PC-3 (cell line): ENCODE measurements at regions not wholly inside any gene's neighbourhood (a gene's known extent, or its start where the extent isn't known, plus 50 kb on each side); places are given as distances from the start of the nearest gene placed in this dataset.

Experiments used
- ATAC-seq: fragments of 200-7000 bp; cut with Tn5 transposase; 2 replicates; pipeline ENCODE4 v1.9.1; 2020; ENCODE audit warnings: mild to moderate bottlenecking, moderate library complexity
- BruUV-seq: library from RNA; stranded (reverse); fragments of 400-500 nt; replicated peaks from 2 replicates; lab custom pipeline; 2021; lab: Mats Ljungman, UMichigan
- CTCF ChIA-PET: fragments of 300-600 bp; sonication (Branson Sonifier 250); formaldehyde crosslinking; loops from one replicate; lab custom pipeline; 2022; ENCODE audit warnings: antibody characterized with exemption; lab: Charles Lee
- POLR2A ChIA-PET: fragments of 300-600 bp; sonication (Branson Sonifier 250); formaldehyde crosslinking; loops from one replicate; lab custom pipeline; 2022; ENCODE audit warnings: antibody characterized with exemption; ENCODE audit not compliant: unreplicated experiment; lab: Charles Lee
- DNase-seq: peaks from one replicate; pipeline ENCODE4 v3.0.0-alpha.2; 2015
- H2AFZ ChIP-seq: fragments of 300-600 bp; sonication (generic); 2 replicates; pipeline ENCODE4 v1.6.0; 2016; ENCODE audit warnings: antibody characterized with exemption, low read length
- H3F3A ChIP-seq: fragments of 300-600 bp; sonication (generic); one replicate; pipeline ENCODE4 v1.6.0; 2017; ENCODE audit warnings: antibody characterized with exemption, low read length, control low read depth, mild to moderate bottlenecking; ENCODE audit not compliant: unreplicated experiment
- H3K27ac ChIP-seq: fragments of 300-600 bp; sonication (generic); 2 replicates; pipeline ENCODE4 v1.5.1; 2016; ENCODE audit warnings: mild to moderate bottlenecking, low read length
- H3K27me3 ChIP-seq: fragments of 300-600 bp; sonication (generic); 2 replicates; pipeline ENCODE4 v1.6.1; 2016; ENCODE audit warnings: low read length, mixed read lengths
- H3K36me3 ChIP-seq: fragments of 300-600 bp; sonication (generic); 2 replicates; pipeline ENCODE4 v1.6.1; 2016; ENCODE audit warnings: low read depth, mixed run types, low read length, mixed read lengths
- H3K4me1 ChIP-seq: fragments of 300-600 bp; sonication (generic); 2 replicates; pipeline ENCODE4 v1.5.1; 2016; ENCODE audit warnings: low read length; ENCODE audit not compliant: insufficient read depth
- H3K4me2 ChIP-seq: fragments of 300-600 bp; sonication (generic); 2 replicates; pipeline ENCODE4 v1.6.0; 2016; ENCODE audit warnings: low read length
- H3K4me3 ChIP-seq: fragments of 300-600 bp; sonication (generic); 2 replicates; pipeline ENCODE4 v1.5.1; 2016; ENCODE audit warnings: mild to moderate bottlenecking, low read length, mixed read lengths
- H3K79me2 ChIP-seq: fragments of 300-600 bp; sonication (generic); 2 replicates; pipeline ENCODE4 v1.6.1; 2017; ENCODE audit warnings: low read length, mixed read lengths
- H3K9ac ChIP-seq: fragments of 300-600 bp; sonication (generic); 2 replicates; pipeline ENCODE4 v1.6.0; 2016; ENCODE audit warnings: mild to moderate bottlenecking, low read length
- H3K9me2 ChIP-seq: fragments of 300-600 bp; sonication (generic); replicated peaks from 2 replicates; pipeline ENCODE4 v1.6.1; 2016; ENCODE audit warnings: mixed run types, low read length, mixed read lengths
- H3K9me3 ChIP-seq: fragments of 300-600 bp; sonication (generic); 2 replicates; pipeline ENCODE4 v1.6.1; 2016; ENCODE audit warnings: low read length, mixed read lengths
- H4K20me1 ChIP-seq: fragments of 300-600 bp; sonication (generic); 2 replicates; pipeline ENCODE4 v1.6.1; 2016; ENCODE audit warnings: low read length, mixed read lengths
- CTCF ChIP-seq: fragments of 300-600 bp; sonication (generic); conservative IDR thresholded peaks from 2 replicates; pipeline ENCODE4 v1.5.1; 2017; ENCODE audit warnings: antibody characterized with exemption, low read depth, mild to moderate bottlenecking, low read length
- EZH2 ChIP-seq: fragments of 300-600 bp; sonication (generic); IDR thresholded peaks from one replicate; pipeline ENCODE4 v1.6.1; 2017; ENCODE audit warnings: antibody characterized with exemption, mild to moderate bottlenecking, low read length; ENCODE audit not compliant: unreplicated experiment
- EZH2phosphoT487 ChIP-seq: fragments of 300-600 bp; sonication (generic); IDR thresholded peaks from 2 replicates; pipeline ENCODE4 v1.6.1; 2018; ENCODE audit warnings: mild to moderate bottlenecking, antibody characterized with exemption, low read length, borderline replicate concordance
- intact Hi-C: fragments of 100-400 bp; cut with micrococcal nuclease; formaldehyde crosslinking; loops from 2 replicates; pipeline ENCODE4 v1.9.0; 2023

- Histone ChIP-seq H3F3A (no peaks in the 10 kb centered on the region), H3K36me3 (no peaks in the 10 kb centered on the region), H4K20me1 (no peaks in the 10 kb centered on the region), H3K9ac (no peak overlapping the region), H3K27me3 (peaks cover 6% of the 10 kb centered on the region; the same call in 1 of the 2 replicates), H3K4me2 (no peak overlapping the region), H2AFZ (no peak overlapping the region), H3K9me3 (no peaks in the 10 kb centered on the region), H3K27ac (no peak overlapping the region), H3K4me3 (no peak overlapping the region), H3K9me2 (no peaks in the 10 kb centered on the region), H3K79me2 (no peaks in the 10 kb centered on the region), H3K4me1 (no peaks in the 10 kb centered on the region)
- ChIA-PET CTCF (no interaction called here), POLR2A (no interaction called here)
- DNase-seq (no peak), ATAC-seq (no peak)
- intact Hi-C loops = no loop called here
- no peak for TF ChIP-seq EZH2phosphoT487
- TF ChIP-seq CTCF = no peak
- no peak for TF ChIP-seq EZH2
- BruUV-seq = no TSS peak
Observed at GRCh38 chr3:152922554-152922953, 87.6 kb downstream of the P2RY1 start.

- no peak for ATAC-seq
Observed at GRCh38 chr3:152927131-152927530, 92.2 kb downstream of the P2RY1 start.

GRCh38 chr3:152930516-152930915 lies 95.6 kb downstream of the P2RY1 start:
- Histone ChIP-seq H3K9me3 (no peaks in the 10 kb centered on the region), H3K4me1 (no peaks in the 10 kb centered on the region), H3K9ac (no peak overlapping the region), H3K36me3 (no peaks in the 10 kb centered on the region), H4K20me1 (no peaks in the 10 kb centered on the region), H2AFZ (no peak overlapping the region), H3K27me3 (peaks cover 12% of the 10 kb centered on the region; the same call in 1 of the 2 replicates), H3F3A (no peaks in the 10 kb centered on the region), H3K4me3 (no peak overlapping the region), H3K27ac (no peak overlapping the region), H3K79me2 (no peaks in the 10 kb centered on the region), H3K4me2 (no peak overlapping the region), H3K9me2 (no peaks in the 10 kb centered on the region)
- intact Hi-C loops = no loop called here
- no peak for TF ChIP-seq CTCF
- no peak for TF ChIP-seq EZH2phosphoT487
- no peak for TF ChIP-seq EZH2
- POLR2A ChIA-PET = no interaction called here
- ATAC-seq (no peak), DNase-seq (no peak)
- BruUV-seq = no TSS peak
- CTCF ChIA-PET = no interaction called here

More at GRCh38 chr3:152927131-152927530, 92.2 kb downstream of the P2RY1 start:
- ChIA-PET POLR2A (no interaction called here), CTCF (no interaction called here)
- H3K9me3 ChIP-seq = no peaks in the 10 kb centered on the region
- H3K27ac ChIP-seq = no peak overlapping the region
- no TSS peak for BruUV-seq
- no peaks in the 10 kb centered on the region for H3K4me1 ChIP-seq
- no peaks in the 10 kb centered on the region for H3K9me2 ChIP-seq
- no peaks in the 10 kb centered on the region for H3K79me2 ChIP-seq
- no peak overlapping the region for H3K9ac ChIP-seq
- H4K20me1 ChIP-seq = no peaks in the 10 kb centered on the region
- H3K4me3 ChIP-seq = no peak overlapping the region
- no peak overlapping the region for H2AFZ ChIP-seq
- H3K36me3 ChIP-seq = no peaks in the 10 kb centered on the region
- no peaks in the 10 kb centered on the region for H3F3A ChIP-seq
- H3K4me2 ChIP-seq = no peak overlapping the region
- intact Hi-C loops = no loop called here
- TF ChIP-seq EZH2phosphoT487 = no peak
- TF ChIP-seq EZH2 = no peak
- TF ChIP-seq CTCF = no peak
- no peak for DNase-seq
- peaks cover 12% of the 10 kb centered on the region; the same call in 1 of the 2 replicates for H3K27me3 ChIP-seq
